HUDEP-2 (cell line): ENCODE measurements at regions not wholly inside any gene's neighbourhood (a gene's known extent, or its start where the extent isn't known, plus 50 kb on each side); places are given as distances from the start of the nearest gene placed in this dataset.
"Not testable (repeated sequence)": the region's sequence is repeated elsewhere in the genome, so short reads cannot be mapped to it uniquely, and the experiment has no call there.

Source experiments
- DNase-seq, 76 experiments: peaks; one replicate each; lab custom pipeline; 2025; ENCODE audit not compliant: unreplicated experiment in 76 of 76; lab: John Stamatoyannopoulos, UW

DNA sequence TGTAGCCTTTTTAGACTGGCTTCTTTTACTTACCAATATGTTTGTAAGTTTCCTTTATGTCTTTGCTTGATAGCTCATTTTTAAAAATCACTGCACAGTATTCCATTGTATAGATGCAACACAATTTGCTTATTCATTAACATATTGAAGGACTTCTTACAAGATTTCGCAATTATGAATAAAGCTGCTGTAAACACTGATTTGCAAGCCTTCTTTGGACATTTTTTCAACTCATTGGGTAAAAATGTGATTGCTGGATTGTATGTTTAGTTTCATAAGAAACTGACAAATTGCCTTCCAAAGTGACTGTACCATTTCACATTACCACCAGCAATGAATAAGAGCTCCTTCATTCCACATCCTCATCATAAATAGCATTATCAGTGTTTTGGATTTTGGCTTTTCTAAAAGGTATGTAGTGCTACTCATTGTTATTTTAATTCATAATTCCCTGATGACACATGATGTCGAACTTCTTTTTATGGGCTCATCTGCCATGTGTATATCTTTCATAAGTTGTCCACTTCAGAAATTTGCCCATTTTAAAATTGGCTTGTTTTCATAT, 80.7 kb downstream of the TFAP2B start:
- DNase-seq: no peak

DNA sequence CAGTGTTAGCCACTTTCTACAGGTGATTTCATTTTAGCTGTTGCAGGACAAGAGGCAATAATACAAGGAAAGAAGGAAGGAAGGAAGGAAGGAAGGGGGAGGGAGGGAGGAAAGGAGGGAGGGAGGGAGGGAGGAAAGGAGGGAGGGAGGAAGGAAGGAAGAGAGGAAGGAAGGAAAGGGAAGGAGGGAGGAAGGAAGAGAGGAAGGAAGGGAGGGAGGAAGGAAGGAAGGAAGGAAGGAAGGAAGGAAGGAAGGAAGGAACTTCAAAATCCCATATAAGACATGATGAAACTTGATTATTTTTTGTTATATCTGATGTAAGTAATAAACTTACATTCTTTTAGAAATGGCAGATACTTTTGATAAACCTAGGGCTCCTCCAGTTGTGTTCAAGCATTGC, 83.6 kb downstream of the TFAP2B start:
- no peak for DNase-seq

DNA sequence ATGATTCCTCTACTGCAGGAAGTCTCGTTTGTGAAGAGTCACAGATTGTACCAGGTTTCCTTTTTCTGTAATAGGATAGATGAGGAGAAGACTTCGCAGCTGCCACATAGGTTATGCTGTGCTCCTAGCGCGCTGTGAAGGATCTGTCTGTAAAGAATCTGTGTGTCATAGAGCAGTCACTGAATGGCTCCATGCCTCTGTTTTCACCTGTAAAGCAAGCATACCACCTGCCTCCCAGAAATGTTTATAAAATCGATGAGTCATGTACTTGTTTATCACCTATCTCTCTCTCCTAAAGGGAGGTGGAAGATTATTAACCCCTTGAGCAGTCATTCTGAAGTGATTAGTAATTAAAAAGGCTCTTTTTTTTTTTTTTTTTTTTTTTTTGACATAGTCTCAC, 86.6 kb downstream of the TFAP2B start:
- DNase-seq: no peak

DNA sequence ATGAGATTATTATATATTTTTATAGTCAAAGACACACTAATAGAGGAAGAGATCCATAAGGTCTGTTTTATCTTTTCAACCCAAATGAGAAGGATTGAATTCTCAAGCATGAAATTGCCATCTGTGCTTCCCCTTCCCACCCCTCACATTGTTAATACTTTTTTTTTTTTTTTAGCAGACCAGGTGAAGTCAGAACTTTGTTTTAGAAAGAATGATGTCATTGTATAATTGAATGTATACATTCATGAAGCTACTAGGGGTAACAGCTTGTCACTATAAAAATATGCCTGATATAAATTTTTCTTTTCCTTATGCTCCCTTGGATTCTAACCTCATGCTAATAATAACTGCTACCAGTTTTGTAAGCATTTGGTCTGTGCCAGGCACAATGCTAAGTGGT, 88.9 kb downstream of the TFAP2B start:
- no peak for DNase-seq

DNA sequence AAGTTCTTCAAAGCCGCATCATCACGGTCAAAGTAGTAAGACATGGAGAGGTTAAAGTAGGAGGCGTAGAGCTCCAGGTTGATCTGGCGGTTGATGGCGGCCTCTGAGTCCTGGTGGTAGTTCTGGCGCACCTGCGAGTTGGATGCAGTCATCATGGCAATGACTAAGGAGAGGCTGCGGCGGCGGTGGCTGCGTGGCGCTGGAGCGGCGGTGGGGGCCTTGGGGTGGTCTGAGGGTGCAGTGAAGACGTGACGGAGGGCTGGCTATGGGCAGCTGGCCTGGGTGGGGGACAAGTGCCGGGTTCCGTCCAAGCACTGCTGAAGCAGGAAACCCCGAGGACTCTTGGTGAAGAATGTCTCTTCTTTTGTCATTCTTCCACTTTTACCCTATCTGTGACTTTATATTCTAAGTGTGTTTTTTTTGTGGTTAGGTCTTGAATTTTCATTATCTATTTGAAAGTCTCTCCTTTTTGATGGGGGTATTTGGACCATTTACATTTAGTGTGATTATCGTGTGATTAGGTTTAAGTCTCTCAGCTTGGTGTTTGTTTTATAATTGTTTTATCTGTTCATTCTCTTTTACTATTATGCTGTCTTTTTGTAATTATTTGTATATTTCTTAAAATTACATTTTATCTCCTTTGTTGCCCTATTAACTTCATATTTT, 94.6 kb downstream of the TFAP2B start:
- no peak for DNase-seq

DNA sequence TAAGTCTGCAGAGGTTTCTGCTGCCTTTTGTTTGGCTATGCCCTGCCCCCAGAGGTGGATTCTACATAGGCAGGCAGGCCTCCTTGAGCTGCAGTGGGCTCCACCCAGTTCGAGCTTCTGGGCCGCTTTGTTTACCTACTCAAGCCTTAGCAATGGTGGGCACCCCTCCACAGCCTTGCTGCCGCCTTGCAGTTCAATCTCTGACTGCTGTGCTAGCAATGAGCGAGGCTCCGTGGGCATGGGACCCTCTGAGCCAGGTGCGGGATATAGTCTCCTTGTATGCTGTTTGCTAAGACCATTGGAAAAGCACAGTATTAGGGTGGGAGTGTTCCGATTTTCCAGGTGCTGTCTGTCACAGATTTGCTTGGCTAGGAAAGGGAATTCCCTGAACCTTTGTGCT, 102.7 kb downstream of the TFAP2B start:
- DNase-seq: not testable (repeated sequence)

DNA sequence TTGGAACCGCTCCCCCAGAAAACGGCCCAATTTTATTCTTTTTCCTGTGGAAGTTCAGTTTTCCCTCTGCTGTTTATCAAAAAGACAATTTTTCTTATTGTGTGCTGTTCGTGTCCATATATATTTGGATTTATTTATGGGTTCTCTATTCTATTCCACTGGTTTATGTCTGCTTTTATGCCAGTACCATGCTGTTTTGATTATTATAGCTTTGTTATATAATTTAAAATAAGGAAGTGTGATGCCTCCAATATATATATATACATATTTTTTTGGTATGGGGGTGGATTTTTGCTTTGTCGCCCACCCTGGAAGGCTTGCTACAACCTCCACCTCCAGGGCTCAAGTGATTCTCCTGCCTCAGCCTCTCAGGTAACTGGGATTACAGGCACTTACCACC, 103.3 kb downstream of the TFAP2B start:
- DNase-seq: no peak

DNA sequence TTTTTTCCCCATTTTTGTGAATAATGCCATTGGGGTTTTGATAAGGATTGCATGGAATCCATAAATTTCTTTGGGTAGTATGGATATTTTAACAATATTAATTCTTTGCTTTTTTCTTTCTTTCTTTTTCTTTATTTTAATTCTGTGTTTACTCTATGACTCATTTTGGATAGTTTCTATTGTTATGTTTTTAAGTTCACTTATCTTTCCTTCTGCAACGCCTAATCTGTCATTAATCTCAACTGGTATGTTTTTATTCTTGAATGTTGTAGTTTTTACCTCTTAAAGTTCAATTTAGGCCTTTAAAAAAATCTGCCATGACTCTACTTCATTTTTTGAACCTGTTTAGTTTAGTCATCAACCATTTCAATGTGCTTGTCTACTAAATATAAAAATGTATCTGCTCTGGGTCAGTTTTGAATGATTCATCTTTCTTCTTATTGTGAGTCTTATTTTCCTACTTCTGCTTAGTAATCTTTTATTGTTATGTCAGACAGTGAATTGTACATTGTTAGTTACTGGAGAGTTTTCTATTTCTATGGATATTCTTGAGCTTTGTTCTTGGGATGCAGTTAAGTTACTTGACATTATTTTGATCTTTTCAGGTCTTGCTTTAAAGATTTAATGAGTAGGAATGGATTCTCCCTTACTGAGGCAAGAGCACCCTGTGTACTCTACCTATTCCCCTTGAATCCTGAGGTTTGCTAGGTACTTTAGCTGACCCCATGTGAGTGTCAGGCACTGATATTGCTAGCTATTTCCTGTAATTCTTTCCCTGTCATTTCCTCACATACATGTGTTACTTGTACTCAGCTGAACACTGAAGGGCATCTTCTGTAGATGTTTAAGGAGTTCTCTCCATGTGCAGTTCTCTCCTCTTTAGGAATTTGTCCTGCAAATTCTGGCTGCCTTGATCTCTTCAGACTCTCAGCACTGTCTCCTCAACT, 104.2 kb downstream of the TFAP2B start:
- no peak for DNase-seq

DNA sequence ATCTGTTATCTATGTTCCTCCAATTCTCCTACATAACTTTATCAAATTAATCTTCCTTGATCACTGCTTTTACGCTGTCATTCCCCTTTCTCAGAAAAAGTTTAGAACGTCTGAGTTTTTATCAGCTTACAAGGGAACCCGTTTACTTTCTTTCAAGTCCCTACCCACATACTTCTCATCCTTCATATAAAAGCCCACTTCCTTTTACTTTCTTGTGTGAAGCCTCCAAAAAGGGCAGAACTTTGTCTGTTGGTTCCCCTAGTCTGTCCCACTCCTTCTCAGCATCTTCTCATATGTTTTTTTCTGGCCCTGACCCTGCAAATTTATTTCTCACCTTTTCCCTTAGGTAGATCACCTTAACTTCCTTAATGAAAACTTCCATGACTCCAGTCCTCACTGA, 106.1 kb downstream of the TFAP2B start:
- no peak for DNase-seq

DNA sequence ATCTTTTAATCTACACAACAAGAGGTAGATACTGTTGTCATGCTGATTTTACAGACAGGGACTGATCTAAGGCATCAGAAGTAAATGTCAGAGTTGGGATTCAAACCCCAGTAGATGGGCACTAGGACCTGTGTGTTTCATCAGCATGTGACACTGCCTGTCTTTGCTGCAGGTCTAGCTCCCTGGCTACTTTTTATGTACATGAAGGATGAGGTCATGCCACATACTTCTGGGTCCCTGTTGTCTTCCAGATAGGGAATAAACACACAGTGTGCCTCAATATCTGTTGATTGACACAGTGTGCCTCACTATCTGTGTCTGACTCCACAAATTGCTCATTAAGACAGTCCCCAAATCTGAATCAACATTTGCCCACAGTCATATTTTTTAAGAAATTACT, 106.9 kb downstream of the TFAP2B start:
- DNase-seq: no peak

DNA sequence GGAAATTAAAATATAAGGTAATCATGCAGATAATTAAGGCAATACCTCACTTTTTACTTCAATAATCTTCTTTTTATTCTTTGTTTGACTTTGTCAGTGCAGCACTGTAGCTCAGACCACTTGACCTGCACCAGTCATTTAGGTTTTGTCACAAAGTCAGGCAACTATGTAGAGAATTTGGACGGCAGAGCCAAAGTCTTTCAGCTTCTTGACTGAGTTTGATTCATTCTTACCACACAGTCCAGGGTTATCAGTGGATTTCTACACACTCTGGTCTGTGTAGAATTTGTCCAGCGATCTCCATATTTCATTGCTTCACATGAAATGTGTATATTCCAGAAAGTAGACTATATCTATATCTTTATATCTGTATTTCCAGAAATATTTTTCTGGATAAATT, 107.3 kb downstream of the TFAP2B start:
- no peak for DNase-seq

DNA sequence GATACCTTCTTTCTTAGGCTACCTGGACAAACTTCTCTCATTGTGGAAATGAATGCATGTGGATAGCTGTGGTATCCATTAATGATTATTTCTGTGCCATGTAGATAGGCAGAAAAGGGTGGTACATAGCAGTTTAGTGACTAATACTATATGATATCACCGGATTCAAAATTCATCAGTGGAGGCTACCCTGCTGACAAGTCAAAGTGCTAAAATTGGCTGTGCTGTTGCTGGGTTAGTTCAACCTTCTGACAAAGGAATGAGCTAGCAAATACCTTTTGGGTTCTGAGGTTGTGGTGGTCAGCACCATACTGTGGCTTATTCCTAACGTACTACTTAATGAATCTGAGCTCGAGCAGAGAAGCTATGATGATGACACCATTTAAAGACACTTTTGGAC, 109.1 kb downstream of the TFAP2B start:
- no peak for DNase-seq

DNA sequence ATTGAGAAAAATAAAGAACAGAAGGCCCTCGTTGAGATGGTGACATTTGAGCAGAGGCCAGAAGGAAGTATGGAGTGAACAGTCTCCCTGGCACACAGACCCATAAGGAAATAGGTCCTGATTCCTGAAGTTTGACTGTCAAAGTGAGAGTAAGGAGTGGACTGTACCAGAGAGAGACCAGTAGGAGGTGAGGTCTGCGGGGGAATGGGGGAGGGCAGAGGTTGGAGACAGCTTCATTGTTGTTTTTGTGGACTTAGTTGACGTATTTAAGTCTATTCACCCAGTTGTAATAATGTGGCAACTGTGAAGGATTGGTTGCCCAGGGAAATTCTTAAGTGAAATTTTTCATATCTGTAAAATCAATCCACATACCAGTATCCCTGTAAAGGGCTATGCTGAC, 110.7 kb downstream of the TFAP2B start:
- no peak for DNase-seq

DNA sequence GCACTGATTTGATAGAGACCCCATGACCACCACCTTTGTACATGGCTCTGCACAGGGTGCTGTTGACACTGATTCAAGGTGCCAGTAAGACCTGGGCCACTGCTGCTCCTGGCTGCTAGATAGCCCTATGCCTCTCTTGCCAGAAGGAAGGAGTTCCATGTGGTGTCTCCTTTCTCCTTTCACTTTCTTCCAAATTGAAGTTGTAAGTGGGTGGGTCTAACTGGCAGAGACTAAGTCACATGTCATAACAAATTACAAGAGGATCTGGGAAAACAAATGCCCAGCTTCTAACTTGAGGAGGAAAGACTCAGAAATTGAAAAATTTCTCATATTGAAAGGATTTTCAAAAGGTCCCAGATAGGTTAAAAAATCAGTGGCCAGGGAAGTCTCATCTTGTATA, 116.8 kb downstream of the TFAP2B start:
- no peak for DNase-seq

DNA sequence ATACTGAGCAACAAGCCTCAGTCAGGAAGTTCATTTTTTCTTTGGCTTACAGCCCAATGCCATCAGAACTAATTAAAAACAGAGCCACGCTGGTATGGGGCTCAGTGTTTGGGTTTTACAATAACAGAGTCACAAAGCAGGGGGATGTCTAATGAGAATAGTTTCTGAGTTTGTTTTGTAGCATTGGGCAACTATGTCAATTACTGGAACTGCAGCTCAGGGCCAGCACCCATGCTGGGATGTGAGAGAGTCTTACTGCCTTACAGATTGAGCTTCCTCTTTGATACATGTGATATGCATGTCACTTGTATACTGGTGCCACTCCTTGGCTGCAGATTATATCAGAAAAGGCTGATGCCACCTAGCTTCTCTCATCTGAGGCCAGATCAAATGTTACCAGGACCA, 117.6 kb downstream of the TFAP2B start:
- DNase-seq: no peak

DNA sequence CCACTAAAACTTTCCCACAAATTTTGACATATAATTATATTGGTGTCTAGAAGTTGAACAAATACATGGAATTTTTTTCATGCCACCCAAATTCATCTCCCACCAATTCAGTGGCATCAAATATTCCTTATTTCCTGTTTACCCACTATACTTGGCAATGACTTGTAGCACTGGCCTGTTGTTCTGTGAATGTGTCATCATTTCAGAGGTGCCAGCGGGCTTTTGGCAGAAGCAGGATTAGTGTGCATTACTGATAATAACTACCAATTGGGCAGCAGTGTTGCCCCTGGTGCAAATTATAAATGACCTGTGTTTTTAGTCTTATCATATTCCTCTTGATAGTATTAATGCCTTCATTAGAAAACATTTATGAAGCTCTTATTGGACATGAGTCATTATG, 121.3 kb downstream of the TFAP2B start:
- DNase-seq: peak in 1 of 76 experiments; percentile 19

DNA sequence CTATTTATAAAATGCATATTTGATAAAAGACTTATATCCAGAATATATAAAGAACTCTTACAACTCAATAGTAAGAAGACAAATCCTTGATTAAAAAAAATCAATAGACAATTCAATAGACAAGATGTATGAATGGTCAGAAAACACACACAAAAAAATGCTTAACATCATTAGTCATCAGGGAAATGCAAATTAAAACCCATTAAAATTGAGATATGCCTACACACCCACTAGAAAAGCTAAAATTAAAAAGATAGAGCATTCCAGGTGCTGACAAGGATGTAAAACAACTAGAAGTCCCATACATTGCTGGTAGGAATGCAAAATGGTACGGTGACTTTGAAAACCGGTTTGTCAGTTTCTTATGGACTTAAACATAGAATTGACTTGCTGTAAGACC, 127.1 kb downstream of the TFAP2B start:
- DNase-seq: no peak

DNA sequence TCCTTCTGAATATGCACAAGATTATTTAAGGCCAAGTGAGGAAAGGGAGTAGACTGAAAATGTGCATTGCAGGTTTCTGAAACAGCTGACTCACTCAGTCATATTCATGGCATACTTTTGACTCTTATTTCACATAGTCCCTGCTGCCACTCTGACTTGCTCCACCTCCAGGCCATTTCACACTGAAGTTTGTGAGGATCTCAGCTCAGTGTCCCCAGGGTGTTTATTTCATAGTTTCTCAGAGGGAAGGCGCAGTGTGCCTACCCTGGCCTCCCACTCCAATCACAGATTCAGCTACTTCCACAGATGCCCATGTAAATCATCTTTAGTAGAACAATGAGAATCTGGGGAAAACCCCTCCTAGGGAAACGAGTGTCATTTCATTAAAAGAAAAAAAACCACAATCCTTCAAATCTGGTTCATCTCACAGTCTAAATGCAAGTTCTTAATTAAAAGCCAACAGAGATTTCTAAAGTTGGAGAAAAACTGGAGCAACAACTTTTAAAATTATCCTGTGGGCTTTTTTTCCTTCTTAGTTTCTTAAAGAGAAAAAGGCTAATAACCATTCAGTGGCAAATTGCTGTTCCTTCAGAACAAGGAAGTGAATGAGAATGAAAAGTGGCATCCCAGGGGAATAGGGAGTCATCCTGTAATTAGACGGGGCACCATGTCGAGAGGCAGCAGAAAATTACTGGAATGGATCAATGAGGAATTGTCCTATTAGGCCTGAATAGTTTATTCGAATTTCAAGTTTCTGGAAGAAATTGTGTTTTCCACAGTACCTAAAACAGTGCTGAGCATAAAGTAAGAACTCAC, 133.6 kb downstream of the TFAP2B start:
- DNase-seq: no peak

DNA sequence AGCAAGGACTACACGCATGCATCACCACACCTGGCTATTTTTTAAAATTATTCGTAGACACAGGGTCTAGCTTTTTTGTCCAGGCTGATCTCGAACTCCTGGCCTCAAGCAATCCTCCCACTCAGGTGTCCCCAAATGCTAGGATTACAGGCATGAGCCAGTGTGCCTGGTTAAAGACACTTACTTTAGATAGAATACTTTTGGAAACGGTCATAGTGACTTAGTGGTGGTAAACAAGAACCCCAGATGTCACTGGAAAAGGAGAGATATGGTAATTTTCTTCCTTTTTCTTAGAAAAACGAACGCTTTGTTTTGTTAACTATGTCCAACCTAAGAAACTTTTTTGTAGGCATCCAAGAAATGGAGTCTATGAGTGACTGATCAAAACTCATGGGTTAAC, 137.3 kb downstream of the TFAP2B start:
- no peak for DNase-seq

DNA sequence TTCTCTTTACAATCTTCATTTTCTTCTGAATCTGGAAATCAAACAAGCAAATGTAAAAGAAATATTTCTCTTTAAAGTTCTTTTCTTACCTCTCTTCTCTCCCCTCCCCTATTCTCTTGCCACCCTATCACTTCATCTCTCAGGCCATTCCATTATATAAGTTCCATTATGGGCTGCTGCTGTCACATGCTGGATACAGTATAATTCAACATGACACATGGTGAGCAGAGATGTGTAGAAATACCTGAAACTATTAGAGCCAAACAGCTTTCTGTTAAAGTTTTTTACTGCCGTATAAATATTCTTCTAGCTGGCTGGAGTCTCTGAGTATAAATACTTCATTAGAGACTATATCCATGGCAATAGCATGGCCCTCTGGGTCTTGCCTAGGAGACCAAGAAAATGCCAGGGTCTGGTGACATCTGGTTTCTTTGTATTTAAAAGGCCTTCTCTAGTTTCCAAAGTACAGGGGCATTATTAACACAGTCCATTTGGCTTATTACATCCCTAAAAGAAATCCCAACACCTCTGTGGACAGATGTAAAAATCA, 139.6 kb downstream of the TFAP2B start:
- DNase-seq: no peak
